Left hindlimb (tissue), 1 donor: ENCODE measurements at regions not wholly inside any gene's neighbourhood (a gene's known extent, or its start where the extent isn't known, plus 50 kb on each side); places are given as distances from the start of the nearest gene placed in this dataset.
A peak's percentile ranks its signal among the peaks of the same experiment; 100 is the strongest.

ENCODE experiments used
- DNase-seq: peaks from one replicate; pipeline ENCODE4 v3.0.0-alpha.2; 2018

DNA sequence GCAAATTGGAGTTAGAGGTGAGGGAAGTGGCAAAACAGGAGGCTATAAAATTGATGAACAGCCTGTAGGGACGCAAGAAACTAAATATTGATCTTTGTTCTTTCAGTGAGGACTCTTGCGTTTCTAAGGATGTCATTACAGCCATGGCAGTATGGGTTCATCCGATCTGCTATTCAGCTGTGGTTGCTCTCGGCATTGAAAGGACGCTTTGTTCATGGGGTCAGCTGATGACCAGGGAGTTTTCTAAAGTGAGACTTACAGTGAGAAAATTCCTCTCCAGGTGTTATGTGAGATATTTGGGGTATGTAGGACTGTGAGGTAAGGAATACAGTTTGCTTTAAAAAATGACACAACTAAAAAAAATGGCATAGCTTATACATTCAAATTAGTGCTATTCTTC is 52.7 kb upstream of the PELI1 start:
- no peak for DNase-seq

GRCh38 chr2:64201151-64201550 is 56.9 kb upstream of the PELI1 start:
- DNase-seq: no peak

- no peak for DNase-seq
Measured at GRCh38 chr2:64202206-64202845, 58.1 kb upstream of the PELI1 start.

GRCh38 chr2:64203131-64203857 is 59.1 kb upstream of the PELI1 start:
- DNase-seq: peak; percentile 43

GRCh38 chr2:64203858-64204632 is 59.8 kb upstream of the PELI1 start:
- DNase-seq: peak; percentile 50

GRCh38 chr2:64204703-64205102 is 60.5 kb upstream of the PELI1 start:
- DNase-seq: no peak

- DNase-seq: no peak
Measured at GRCh38 chr2:64205415-64205814, 61.2 kb upstream of the PELI1 start.

DNA sequence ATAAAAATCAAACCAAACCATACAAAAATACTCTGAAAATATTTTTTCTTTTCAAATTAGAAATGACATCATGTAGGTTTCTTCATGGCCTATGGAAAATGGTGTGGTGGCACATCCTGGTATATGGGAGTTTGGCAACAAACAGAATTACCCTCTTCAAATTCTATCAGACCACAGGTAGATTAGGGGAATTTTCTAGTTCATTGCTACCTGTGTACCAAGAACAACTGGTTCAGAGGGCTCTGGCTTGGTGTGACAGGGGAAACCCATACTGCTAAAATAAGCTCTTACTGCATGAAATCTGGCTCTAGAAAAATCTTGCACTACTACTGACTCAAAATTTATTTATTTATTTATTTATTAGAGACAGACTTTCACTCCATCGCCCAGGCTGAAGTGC is 63.4 kb upstream of the PELI1 start:
- no peak for DNase-seq

GRCh38 chr2:64210816-64211215 is 66.6 kb upstream of the PELI1 start:
- DNase-seq: no peak

- no peak for DNase-seq
Measured at GRCh38 chr2:64211276-64211921, 67.2 kb upstream of the PELI1 start.

- no peak for DNase-seq
Measured at GRCh38 chr2:64212346-64212745, 68.1 kb upstream of the PELI1 start.

GRCh38 chr2:64212801-64213321 is 68.6 kb upstream of the PELI1 start:
- DNase-seq: no peak

DNA sequence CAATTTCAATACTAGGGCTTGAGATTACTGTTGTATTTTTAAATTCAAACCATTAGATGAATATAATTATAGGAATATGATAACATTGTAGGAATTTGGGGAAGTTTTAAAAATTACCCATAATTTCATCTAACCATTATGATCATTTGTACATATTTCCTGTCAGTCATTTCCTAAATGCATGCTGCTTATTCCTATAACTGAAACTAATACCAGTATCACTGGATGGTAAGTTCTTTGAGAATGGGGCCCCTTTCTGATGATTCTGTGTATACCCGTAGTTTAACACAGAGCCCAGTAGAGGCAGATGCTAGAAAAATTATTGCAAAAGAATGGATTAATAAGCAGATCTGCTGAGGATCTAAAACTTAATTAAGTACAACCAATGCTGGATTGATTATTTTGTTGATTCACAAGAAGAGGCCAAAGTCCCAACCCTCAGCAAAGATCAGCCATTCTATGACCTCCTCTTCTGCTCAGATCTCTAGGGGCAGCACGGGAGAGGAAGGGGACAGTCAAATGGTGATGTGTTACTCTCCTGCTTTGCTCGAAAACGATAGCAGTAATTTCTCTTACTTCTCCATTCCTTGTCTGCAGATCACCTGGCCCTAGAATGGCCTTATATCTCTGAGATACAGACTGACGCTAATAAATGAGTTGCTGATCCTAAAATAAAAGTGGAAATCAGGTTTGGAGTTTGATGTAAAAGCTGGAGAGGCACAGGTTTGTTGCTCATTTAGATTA is 69.5 kb upstream of the PELI1 start:
- no peak for DNase-seq

DNA sequence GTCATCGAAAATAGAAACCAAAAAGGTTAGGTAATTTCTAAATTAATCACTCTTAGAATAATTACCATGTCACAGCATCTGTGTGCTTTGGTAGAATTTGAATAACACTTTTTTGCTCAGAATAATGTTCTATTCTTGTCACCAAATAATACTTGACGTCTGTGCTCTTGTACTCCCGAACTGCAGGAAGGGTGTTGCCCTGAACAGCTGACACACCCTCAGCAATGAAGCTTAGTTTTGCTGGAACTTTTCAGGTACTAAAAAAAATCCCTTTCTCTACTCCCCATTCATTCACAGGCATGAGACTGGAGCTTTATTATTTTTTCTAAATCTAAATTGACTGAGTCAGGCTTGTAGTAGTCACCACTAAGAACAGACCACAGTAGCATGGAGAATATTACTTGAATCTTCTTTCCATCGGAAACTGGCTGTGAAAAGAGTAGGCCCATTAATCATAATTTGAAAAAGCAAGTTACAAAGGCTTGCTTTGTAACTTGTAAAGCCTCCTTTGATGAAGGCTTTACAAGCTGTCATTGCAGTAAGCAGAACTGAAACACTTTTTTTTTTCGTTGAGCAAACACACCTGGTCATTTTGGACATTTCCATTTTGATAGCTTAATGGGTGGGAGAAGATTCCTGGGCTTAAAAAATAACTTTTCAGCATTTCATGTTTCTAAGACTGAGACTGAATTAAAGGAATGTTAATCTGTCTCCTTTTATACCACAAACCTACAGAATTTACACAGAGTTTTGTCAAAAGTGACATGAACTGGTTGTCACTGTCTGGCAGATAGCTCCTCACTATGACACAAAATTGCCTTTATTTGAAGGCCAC is 70.3 kb upstream of the PELI1 start:
- DNase-seq: no peak

- no peak for DNase-seq
Measured at GRCh38 chr2:64217198-64217869, 73.1 kb upstream of the PELI1 start.

- no peak for DNase-seq
Measured at GRCh38 chr2:64218137-64218802, 74.0 kb upstream of the PELI1 start.

DNA sequence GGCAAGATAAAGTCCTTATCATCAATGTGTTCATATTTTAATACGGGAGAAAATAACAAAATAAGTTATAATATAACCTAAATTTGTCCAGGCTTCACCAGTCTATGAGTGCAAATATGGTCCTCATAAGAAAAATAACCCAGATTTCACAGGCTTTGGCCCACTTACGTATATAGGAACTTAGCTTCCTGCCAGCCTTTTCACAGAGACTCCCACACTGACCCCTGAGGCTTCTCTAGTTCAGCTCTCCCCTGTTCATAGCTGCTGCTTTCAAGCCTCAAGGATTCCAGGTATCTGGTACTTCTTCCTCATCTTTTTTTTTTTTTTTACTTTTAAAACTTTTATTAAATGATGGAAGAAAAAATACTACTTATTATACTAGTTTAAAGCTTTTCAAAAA is 74.9 kb upstream of the PELI1 start:
- DNase-seq: no peak

DNA sequence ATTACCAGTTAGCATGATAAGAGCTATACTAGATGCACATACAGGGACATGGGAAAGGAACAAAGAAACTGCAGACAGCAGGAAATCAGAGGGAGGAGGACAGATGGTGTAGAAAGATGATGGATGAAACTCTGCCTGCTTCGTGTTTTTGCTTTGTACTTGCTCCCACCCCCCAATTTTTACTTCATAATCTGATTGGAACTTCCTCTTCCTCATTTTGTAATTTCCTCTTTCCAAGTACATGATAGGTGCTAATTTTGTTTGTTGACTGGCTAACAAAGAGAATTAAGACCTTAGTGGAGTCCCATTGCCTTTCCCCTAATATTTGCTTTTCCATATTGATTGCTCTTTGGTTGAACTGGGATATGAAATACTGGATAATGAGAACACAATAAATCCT is 76.0 kb upstream of the PELI1 start:
- no peak for DNase-seq

DNA sequence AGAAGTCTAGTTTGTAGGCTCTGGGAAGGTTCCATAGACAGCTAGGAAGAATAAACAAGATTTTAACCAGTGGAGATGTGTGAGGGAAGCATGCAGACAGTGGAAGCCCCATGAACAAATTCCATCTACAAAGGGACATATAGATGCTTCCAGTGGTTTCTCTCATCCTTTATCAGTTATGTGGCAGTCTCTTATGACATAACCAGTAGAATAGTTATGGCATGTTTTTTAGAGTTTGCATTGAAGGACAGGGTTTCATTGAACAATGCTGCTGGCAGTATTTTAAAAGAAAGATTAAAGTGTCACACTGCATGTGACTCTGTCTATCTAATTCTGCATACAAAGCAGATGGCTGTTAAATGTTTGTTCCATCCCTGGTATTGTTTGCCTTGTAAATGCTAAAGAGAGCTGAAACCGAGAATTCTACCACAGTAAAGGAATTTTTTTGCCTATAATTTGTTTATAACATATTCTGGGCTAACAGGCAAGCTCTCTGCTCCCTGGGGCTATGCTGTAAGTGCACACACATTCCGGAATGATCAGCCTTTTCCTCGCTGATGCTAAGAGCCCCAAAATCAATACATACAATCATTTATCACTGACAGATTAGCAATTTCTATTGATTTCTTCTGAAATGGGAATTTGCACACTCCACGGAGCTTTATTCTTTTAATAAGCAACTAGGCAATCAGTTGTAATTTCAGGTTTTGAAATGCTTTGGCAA is 76.8 kb upstream of the PELI1 start:
- no peak for DNase-seq

DNA sequence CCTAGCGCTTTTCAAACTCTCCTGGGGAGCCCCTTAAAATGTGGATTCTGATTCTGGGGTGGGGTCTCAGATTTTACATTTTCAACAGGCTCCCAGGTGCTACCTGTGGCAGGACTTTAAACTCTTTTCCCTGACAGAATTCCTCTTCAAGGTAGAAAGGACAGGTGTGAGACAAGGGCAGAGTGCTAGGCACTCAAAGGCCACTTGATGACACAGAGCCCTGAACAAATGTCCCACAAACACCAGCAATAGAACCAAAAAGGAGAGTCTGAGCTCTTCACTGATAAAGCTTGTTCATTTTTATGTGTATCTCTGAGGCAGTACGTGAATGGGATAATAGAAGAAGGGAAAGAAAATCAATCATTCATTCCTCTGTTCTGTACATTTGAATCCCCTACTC is 77.7 kb upstream of the PELI1 start:
- no peak for DNase-seq
